IPS-NIHi7 (cell line): ENCODE measurements at regions not wholly inside any gene's neighbourhood (a gene's known extent, or its start where the extent isn't known, plus 50 kb on each side); places are given as distances from the start of the nearest gene placed in this dataset.

Experiments
- DNase-seq: peaks from one replicate; pipeline ENCODE4 v3.0.0; 2012; ENCODE audit warnings: mixed read lengths; ENCODE audit errors: extremely low spot score

GRCh38 chr12:42761601-42762350 lies 172.2 kb upstream of the PRICKLE1 start:
- DNase-seq = no peak

GRCh38 chr12:42761086-42761485 lies 171.5 kb upstream of the PRICKLE1 start:
- no peak for DNase-seq

GRCh38 chr12:42760550-42760949 lies 171.0 kb upstream of the PRICKLE1 start:
- DNase-seq = no peak

DNA sequence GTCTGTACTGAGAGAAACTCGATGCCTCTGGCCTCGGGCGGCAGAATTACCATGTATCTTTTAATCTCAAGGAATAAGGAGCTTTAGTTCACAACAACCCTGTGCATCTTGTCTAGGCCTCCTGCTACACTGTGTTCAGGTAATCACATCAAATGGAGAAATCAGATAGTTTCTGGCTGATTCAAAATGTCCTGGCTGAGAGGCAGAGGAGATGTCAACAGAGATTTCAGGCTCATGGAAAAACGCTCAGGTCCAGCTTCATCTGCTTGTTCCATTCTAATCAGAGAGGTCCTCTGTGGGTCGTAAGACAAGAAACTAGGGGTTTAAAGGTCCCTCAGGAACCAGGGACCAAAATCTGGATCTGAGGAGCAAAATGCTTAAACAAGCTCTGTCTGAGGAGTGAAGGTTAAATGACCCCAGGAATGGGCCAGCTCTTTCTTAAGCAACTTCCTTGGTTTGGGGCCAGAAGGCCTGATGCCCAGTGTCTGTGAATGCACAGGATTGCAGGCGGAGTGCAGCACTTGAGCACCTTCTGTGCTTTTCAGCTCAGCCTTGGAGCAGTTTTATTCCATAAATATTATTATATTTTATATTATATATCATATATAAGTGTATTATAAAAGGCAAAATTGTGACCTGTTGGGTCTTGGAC lies 170.2 kb upstream of the PRICKLE1 start:
- DNase-seq = no peak

GRCh38 chr12:42758806-42759205 lies 169.3 kb upstream of the PRICKLE1 start:
- no peak for DNase-seq

- no peak for DNase-seq
Observed at GRCh38 chr12:42757624-42758119, 168.1 kb upstream of the PRICKLE1 start.

- peak; percentile 81 for DNase-seq
Observed at GRCh38 chr12:42756841-42757623, 167.5 kb upstream of the PRICKLE1 start.

DNA sequence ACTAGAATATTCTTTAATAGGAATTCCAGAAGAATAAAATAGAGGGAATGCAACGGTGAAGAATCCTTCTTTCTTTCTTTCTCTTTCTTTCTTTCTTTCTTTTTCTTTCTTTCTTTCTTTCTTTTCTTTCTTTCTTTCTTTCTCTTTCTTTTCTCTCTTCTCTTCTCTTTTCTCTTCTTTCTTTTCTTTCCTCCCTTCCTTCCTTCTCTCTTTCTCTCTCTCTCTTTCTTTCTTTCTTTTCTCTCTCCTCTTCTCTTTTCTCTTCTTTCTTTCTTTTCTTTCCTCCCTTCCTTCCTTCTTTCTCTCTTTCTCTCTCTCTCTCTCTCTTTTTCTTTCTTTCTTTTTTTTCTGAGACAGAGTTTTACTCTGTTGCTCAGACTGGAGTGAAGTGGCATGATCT lies 160.8 kb upstream of the PRICKLE1 start:
- no peak for DNase-seq

DNA sequence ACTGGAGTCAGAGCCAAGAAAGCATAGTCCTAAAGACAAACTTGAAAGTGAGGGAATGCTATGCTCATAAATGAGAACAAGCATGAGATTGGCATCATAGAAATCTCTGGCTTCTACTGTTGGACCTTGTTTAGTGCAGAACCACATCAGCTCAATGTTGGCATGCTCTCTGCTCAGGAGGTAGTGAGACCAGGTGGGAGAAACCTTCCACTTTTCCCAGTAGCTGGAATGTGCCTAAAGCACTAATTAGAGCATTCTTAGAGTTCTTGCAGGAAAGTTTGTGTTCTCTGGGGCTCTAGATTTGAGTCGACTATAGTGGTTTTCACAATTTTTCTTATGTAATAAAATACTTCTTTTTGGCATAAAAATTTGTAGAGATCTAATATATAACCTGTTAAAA lies 159.7 kb upstream of the PRICKLE1 start:
- DNase-seq = no peak

DNA sequence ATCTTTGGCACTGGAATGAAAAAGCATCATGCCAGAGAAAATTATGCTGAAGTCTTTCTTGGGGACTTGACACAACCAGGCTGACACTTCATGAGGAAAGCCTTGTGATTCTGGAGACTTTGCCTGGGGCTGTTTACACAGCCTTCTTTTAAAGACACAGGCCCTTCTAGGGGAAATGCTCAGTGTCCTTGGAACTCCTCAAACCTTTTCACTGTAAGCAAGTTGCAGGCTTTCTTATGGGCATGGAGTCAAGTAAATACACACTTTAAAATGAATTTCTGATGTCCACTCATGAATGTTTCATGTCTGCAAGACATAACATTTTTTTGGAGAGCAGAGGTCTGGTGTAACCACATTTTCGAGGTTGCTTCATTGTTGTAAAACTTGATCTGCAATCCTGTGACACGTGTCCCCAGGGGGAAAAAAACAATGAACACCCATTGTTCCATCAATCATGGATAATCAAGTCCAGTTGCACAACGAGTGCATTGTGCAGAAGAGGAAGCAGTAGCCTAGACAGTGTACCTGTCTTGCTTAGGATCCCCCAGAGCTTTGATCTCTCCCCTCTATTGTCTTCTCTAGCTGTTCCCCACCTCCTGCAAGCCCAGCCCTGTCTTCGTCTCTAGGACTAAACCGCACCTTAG lies 155.1 kb upstream of the PRICKLE1 start:
- no peak for DNase-seq

GRCh38 chr12:42742716-42743115 lies 153.2 kb upstream of the PRICKLE1 start:
- no peak for DNase-seq

DNA sequence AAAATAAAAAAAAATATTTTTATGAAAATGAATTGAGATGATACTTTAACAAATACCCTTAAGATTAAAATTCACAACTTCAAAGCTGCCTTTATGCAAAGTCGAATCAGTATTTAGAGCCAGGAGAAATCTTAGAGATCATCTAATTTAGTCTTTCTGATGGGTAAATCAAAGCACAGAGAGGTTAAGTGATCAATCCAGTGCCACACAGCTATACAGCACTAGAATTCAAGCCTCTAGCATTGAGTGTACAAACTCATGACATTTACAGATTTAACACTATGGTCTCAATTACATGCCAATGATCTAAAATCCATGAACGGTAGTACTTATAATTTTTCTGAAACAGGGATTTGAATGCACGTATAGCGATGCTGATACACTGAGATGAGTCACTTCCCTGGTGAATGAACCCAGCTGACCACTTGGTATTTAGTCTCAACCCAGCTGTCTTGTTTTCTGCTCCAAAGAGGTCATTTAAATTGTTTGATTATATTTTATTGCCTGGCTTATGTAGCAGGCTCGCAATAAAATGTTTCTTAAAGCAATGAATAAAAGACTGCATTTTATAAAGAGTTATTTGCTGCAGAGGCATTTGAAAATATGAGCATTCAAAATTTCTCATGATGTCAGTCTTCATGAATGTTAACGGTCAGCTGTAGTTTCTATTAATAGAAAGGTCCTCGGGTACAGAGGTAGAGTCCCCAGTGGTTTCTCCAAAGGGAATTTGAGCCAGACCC lies 152.4 kb upstream of the PRICKLE1 start:
- no peak for DNase-seq

GRCh38 chr12:42741091-42741490 lies 151.5 kb upstream of the PRICKLE1 start:
- DNase-seq = no peak

- DNase-seq = no peak
Observed at GRCh38 chr12:42737398-42737797, 147.9 kb upstream of the PRICKLE1 start.

DNA sequence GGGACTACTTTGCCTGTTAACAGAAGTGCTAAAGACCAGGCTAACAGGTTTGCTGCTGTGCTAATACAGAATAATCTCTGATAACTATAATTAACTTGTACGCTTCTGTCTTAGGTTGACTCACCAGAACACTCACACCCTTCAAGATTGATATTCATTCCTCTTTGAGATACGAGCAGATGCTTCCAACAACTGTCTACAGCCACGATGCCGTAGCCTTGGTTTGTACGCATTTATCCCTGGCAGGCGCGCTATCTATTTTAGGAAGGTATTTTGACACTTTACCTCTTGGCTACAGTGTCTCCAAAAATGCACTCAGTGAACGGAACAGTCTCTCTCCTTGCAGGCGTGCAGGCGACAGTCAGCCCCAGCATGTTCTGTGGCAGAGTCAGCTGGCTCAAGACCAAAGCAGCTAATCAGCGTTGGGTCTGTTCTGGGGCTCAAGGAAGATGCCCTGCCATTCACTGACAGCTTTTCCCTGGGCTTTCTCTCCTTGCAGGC lies 146.4 kb upstream of the PRICKLE1 start:
- DNase-seq = peak; percentile 28

- no peak for DNase-seq
Observed at GRCh38 chr12:42733911-42734310, 144.4 kb upstream of the PRICKLE1 start.

- no peak for DNase-seq
Observed at GRCh38 chr12:42732908-42733411, 143.4 kb upstream of the PRICKLE1 start.

DNA sequence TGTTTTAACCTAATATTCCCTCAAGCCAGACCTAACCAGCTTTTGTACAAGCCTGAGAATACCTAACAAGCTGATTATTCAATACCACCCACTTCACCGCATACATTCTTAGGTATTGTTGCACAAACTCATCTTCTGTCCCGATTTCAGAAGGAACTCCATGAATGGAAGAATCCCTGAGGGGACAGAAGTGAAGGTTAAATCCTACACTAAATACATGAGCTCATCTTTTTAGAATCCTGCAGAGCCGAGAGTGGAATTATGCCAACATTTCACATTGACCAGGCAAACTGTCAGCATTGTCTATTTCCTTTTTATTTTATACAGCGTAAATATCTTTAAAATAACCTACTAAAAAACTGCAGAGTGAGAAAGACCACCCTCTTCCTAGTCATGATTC lies 140.7 kb upstream of the PRICKLE1 start:
- DNase-seq = no peak

- no peak for DNase-seq
Observed at GRCh38 chr12:42729535-42729900, 140.0 kb upstream of the PRICKLE1 start.

DNA sequence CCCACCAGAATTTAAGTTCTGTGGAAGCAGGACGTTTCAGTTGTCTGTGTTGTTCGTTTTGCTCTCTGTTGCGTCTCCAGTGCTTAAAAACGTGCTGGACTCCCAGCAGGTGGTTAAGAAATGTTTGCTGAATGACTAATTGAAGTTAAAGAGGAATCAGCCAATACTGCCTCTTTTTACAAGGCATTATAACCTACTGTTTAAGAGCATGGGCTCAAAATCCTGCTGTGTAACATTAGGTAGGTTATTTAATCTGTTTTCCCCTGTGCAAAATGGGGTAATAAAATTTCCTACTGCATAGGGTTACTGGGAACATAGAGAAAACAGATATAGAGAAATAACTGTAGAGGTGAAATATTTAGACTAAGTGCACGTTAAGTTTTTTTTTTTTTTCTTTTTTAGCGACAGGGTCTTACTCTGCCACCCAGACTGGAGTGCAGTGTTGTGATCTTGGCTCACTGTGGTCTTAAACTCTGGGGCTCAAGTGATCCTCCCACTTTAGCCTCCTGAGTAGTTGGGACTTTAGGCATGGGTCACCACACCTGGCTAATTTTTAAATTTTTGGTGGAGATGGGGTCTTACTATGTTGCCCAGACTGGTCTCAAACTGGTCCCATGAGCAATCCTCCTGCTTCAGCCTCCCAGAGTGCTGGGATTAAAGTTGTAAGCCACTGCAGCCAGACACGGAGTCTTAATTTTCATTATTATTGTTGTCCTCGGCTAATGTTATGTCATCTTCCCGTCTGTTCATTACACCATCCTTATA lies 139.4 kb upstream of the PRICKLE1 start:
- no peak for DNase-seq
